IMR-90 (cell line): ENCODE measurements at regions not wholly inside any gene's neighbourhood (a gene's known extent, or its start where the extent isn't known, plus 50 kb on each side); places are given as distances from the start of the nearest gene placed in this dataset.

ENCODE experiments used
- CEBPB ChIP-seq: IDR thresholded peaks from 2 replicates; pipeline ENCODE4 v1.6.1; 2012; ENCODE audit warnings: low read depth, low read length, improper control_type of control experiment
- CTCF ChIP-seq: conservative IDR thresholded peaks from 2 replicates; pipeline ENCODE4 v1.5.1; 2012; ENCODE audit warnings: mild to moderate bottlenecking, low read depth, low read length, improper control_type of control experiment
- MAFK ChIP-seq: IDR thresholded peaks from 2 replicates; pipeline ENCODE4 v1.6.1; 2012; ENCODE audit warnings: low read depth, low read length, improper control_type of control experiment
- RCOR1 ChIP-seq: IDR thresholded peaks from 2 replicates; pipeline ENCODE4 v1.6.1; 2012; ENCODE audit warnings: mild to moderate bottlenecking, low read length, improper control_type of control experiment; ENCODE audit not compliant: insufficient replicate concordance
- USF2 ChIP-seq: fragments of 150-350 bp; IDR thresholded peaks from 2 replicates; pipeline ENCODE4 v1.6.1; 2017; ENCODE audit warnings: mild to moderate bottlenecking, antibody characterized with exemption, low read length, low read depth

- TF ChIP-seq CEBPB (no peak), CTCF (no peak), MAFK (no peak), RCOR1 (no peak), USF2 (no peak)
These were observed 60.3 kb upstream of the HPCAL1 start for GRCh38 chr2:10242451-10242850.
